K562 (cell line): ENCODE measurements at regions not wholly inside any gene's neighbourhood (a gene's known extent, or its start where the extent isn't known, plus 50 kb on each side); places are given as distances from the start of the nearest gene placed in this dataset.

Experiments used
- ASH1L ChIP-seq: fragments of 450-650 bp; IDR thresholded peaks from 2 replicates; pipeline ENCODE4 v1.6.1; 2018; ENCODE audit warnings: borderline replicate concordance, mild to moderate bottlenecking, low read depth; ENCODE audit not compliant: partially characterized antibody
- ATF2 ChIP-seq: sonication (generic); formaldehyde crosslinking; IDR thresholded peaks from 2 replicates; pipeline ENCODE4 v1.8.1; 2022; ENCODE audit warnings: missing genetic modification reagents
- C11orf30 ChIP-seq: fragments of 450-650 bp; IDR thresholded peaks from 2 replicates; pipeline ENCODE4 v1.6.1; 2016; ENCODE audit warnings: low read depth, mild to moderate bottlenecking
- CTCF ChIP-seq, 3 experiments: IDR thresholded peaks in 2 of 3; conservative IDR thresholded peaks in 1 of 3; 2 replicates each; pipeline ENCODE4 v1.5.1; 2011 to 2012; ENCODE audit warnings: low read length in 3 of 3, mild to moderate bottlenecking in 3 of 3, control low read depth in 2 of 3, improper control_type of control experiment in 1 of 3, inconsistent platforms in 1 of 3, low read depth in 1 of 3, mixed read lengths in 1 of 3, moderate library complexity in 1 of 3; ENCODE audit not compliant: insufficient read depth in 2 of 3
- ETS2 ChIP-seq: IDR thresholded peaks from 2 replicates; pipeline ENCODE4 v1.6.1; 2016; ENCODE audit warnings: borderline replicate concordance, missing genetic modification characterization, mild to moderate bottlenecking, moderate library complexity, missing compliant biosample characterization; ENCODE audit not compliant: poor library complexity, severe bottlenecking
- PRMT5 ChIP-seq: sonication (generic); formaldehyde crosslinking; IDR thresholded peaks from 2 replicates; pipeline ENCODE4 v1.5.0; 2020; ENCODE audit warnings: missing genetic modification reagents
- TBL1XR1 ChIP-seq, 2 experiments: IDR thresholded peaks; 2 replicates each; pipeline ENCODE4 v1.6.1; 2012; ENCODE audit warnings: improper control_type of control experiment in 2 of 2, low read length in 2 of 2, mild to moderate bottlenecking in 1 of 2
- ZBTB43 ChIP-seq: sonication (generic); formaldehyde crosslinking; IDR thresholded peaks from 2 replicates; pipeline ENCODE4 v1.8.0; 2023; ENCODE audit warnings: mild to moderate bottlenecking, missing genetic modification reagents
- ZBTB49 ChIP-seq: sonication (generic); formaldehyde crosslinking; IDR thresholded peaks from 2 replicates; pipeline ENCODE4 v1.8.0; 2022; ENCODE audit warnings: missing genetic modification reagents, mild to moderate bottlenecking, borderline replicate concordance
- ZEB2 ChIP-seq: fragments of 450-650 bp; IDR thresholded peaks from 2 replicates; pipeline ENCODE4 v1.6.1; 2016
- ZMIZ1 ChIP-seq, 2 experiments: fragments of 150-350 bp in 1 of 2; IDR thresholded peaks; 2 replicates each; pipeline ENCODE4 v1.6.1; 2012 to 2016; ENCODE audit warnings: low read depth in 2 of 2, low read length in 2 of 2, mild to moderate bottlenecking in 1 of 2, moderate library complexity in 1 of 2
- ZNF512 ChIP-seq: IDR thresholded peaks from 2 replicates; pipeline ENCODE4 v1.6.1; 2016; ENCODE audit warnings: missing genetic modification characterization, missing compliant biosample characterization

GRCh38 chr12:127145929-127146789 lies 1120.8 kb upstream of the TMEM132C start (continued):
- peak in 1 of 3 experiments; percentile 14; a peak in 1 of 6 replicates for TF ChIP-seq CTCF (IDR thresholded peaks at IDR 0.05 in 2 of 3, conservative IDR thresholded peaks at IDR 0.05 in 1 of 3; ENCODE audit: insufficient read depth in 2 of 3, low read depth in 1 of 3, low read length in 3 of 3)
- TF ChIP-seq ATF2 (CRISPR knock-in tag) = no peak
- peak in 1 of 2 experiments; percentile 34; a peak in 1 of 4 replicates for TF ChIP-seq ZMIZ1 (IDR thresholded peaks at IDR 0.05; ENCODE audit: low read depth in 2 of 2, low read length in 2 of 2)
- TF ChIP-seq ETS2 (tag) = no peak
- no peak for TF ChIP-seq ZNF512 (tag)
- no peak for TF ChIP-seq ASH1L
- no peak for TF ChIP-seq ZBTB43 (CRISPR knock-in tag)
- TF ChIP-seq TBL1XR1 (IDR thresholded peaks at IDR 0.05; ENCODE audit: low read length in 2 of 2) = no peak
- no peak for TF ChIP-seq C11orf30
- TF ChIP-seq ZEB2 = no peak
- TF ChIP-seq ZBTB49 = no peak
- no peak for TF ChIP-seq PRMT5 (CRISPR knock-in tag)
